ENCODE measurements at regions not wholly inside any gene's neighbourhood (a gene's known extent, or its start where the extent isn't known, plus 50 kb on each side); places are given as distances from the start of the nearest gene placed in this dataset.

- TF ChIP-seq CTCF (IDR thresholded peaks at IDR 0.05; ENCODE audit: low read length) (no peak), EZH2 (optimal IDR thresholded peaks at IDR 0.05; ENCODE audit: low read depth, low read length) (no peak), EZH2phosphoT487 (IDR thresholded peaks at IDR 0.05; ENCODE audit: low read length) (no peak)
Observed at GRCh38 chr6:156413154-156413553, 364.0 kb upstream of the ARID1B start.
